ENCODE measurements at regions not wholly inside any gene's neighbourhood (a gene's known extent, or its start where the extent isn't known, plus 50 kb on each side); places are given as distances from the start of the nearest gene placed in this dataset.

DNA sequence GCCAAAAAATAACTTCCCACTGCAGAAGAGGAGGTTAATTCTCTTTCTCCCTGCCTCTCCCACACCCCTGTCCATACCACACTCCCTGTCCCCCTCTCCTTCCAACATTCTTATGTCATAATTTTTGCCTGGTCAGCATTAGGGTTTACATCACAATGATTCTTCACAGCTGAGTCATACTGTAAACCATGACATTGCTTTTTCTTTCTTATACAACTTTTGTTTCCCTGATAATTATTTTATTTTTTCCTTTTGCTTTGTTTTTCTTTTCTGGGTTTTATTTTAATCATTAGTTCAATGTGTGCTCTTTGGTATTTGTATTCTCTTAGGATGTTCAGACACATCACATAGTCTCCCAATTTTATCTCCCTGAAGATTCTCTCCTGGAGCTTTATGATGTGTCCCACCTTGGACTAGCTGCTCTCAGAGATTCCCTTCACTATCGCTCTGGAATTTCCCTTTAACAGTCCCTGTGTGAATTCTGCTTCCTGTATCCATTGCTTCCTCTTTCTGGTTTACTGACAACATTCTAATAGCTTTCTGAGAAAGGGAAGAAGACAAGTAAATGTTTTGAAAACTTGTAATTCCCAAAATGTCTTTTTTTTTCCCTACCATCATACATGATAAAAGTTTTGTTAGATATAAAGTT, 70.7 kb downstream of the SOX2 start:
- no peak overlapping the region for H3K27ac ChIP-seq
- H3K36me3 ChIP-seq: no peaks in the 10 kb centered on the region

DNA sequence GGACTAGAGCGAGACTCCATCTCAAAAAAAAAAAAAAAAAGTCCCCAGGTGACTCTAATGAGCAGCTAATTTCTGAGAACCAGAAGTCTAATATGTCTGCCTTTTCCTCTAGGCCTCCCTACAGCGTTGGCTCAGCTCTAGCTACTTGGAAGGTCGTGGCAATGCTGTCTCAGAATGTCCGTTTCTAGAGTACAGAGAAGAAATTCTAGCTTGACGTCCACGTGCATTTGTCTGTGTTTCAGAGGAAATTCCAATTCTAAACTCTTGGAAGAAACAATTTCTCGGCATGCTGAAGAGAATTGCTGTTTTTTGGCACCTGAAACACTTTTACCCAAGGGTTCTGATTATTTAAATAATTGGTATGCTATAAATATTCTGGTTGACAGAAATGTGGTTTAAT, 78.8 kb downstream of the SOX2 start:
- no peak for TF ChIP-seq CTCF (IDR thresholded peaks at IDR 0.05)
- no peak for DNase-seq (ENCODE audit: low spot score)
- H3K27ac ChIP-seq: peak overlapping the region in 1 of 2 donors; percentile 34

More for the DNA sequence above, 70.7 kb downstream of the SOX2 start:
- H3K27me3 ChIP-seq (replicated peaks; ENCODE audit: insufficient read depth): no peaks in the 10 kb centered on the region
- H3K4me1 ChIP-seq (ENCODE audit: control insufficient read depth in 1 of 2, low read depth in 2 of 2): no peaks in the 10 kb centered on the region
- ATAC-seq (ENCODE audit: insufficient number of reproducible peaks, low FRiP score, low read depth): no peak
- no peak for DNase-seq (ENCODE audit: low spot score)
- H3K9me3 ChIP-seq: no peaks in the 10 kb centered on the region
- TF ChIP-seq CTCF (IDR thresholded peaks at IDR 0.05): no peak
- H3K4me3 ChIP-seq: no peak overlapping the region

GRCh38 chr3:181791056-181791955, 79.6 kb downstream of the SOX2 start:
- ATAC-seq (ENCODE audit: insufficient number of reproducible peaks, low FRiP score, low read depth) (no peak), DNase-seq (ENCODE audit: low spot score) (no peak)
- Histone ChIP-seq H3K36me3 (no peaks in the 10 kb centered on the region), H3K4me1 (ENCODE audit: control insufficient read depth in 1 of 2, low read depth in 2 of 2) (peaks cover 8 to 16% of the 10 kb centered on the region in 2 donors), H3K27me3 (replicated peaks; ENCODE audit: insufficient read depth) (no peaks in the 10 kb centered on the region), H3K27ac (peak overlapping the region; percentile 32 to 34), H3K4me3 (no peak overlapping the region), H3K9me3 (no peaks in the 10 kb centered on the region)
- no peak for TF ChIP-seq CTCF (IDR thresholded peaks at IDR 0.05)

More for the DNA sequence above, 78.8 kb downstream of the SOX2 start:
- Histone ChIP-seq H3K36me3 (no peaks in the 10 kb centered on the region), H3K4me1 (ENCODE audit: control insufficient read depth in 1 of 2, low read depth in 2 of 2) (peaks cover 8 to 16% of the 10 kb centered on the region in 2 donors), H3K4me3 (no peak overlapping the region), H3K9me3 (no peaks in the 10 kb centered on the region), H3K27me3 (replicated peaks; ENCODE audit: insufficient read depth) (no peaks in the 10 kb centered on the region)
- ATAC-seq (ENCODE audit: insufficient number of reproducible peaks, low FRiP score, low read depth): no peak

GRCh38 chr3:181793006-181793405, 81.3 kb downstream of the SOX2 start:
- H3K27ac ChIP-seq: no peak overlapping the region
- H3K4me3 ChIP-seq: no peak overlapping the region
- ATAC-seq (ENCODE audit: insufficient number of reproducible peaks, low FRiP score, low read depth) (no peak), DNase-seq (ENCODE audit: low spot score) (no peak)
- TF ChIP-seq CTCF (IDR thresholded peaks at IDR 0.05): no peak
- no peaks in the 10 kb centered on the region for H3K27me3 ChIP-seq (replicated peaks; ENCODE audit: insufficient read depth)
- H3K36me3 ChIP-seq: no peaks in the 10 kb centered on the region
- H3K9me3 ChIP-seq: no peaks in the 10 kb centered on the region
- H3K4me1 ChIP-seq (ENCODE audit: control insufficient read depth in 1 of 2, low read depth in 2 of 2): peaks cover 8 to 16% of the 10 kb centered on the region in 2 donors

- Histone ChIP-seq H3K9me3 (no peaks in the 10 kb centered on the region), H3K4me1 (ENCODE audit: control insufficient read depth in 1 of 2, low read depth in 2 of 2) (peaks cover 8 to 16% of the 10 kb centered on the region in 2 donors), H3K27me3 (replicated peaks; ENCODE audit: insufficient read depth) (no peaks in the 10 kb centered on the region), H3K27ac (no peak overlapping the region), H3K36me3 (no peaks in the 10 kb centered on the region), H3K4me3 (no peak overlapping the region)
- no peak for ATAC-seq (ENCODE audit: insufficient number of reproducible peaks, low FRiP score, low read depth)
- no peak for TF ChIP-seq CTCF (IDR thresholded peaks at IDR 0.05)
- DNase-seq (ENCODE audit: low spot score): no peak
Observed at GRCh38 chr3:181794011-181794790, 82.5 kb downstream of the SOX2 start.
